HepG2 (cell line): ENCODE measurements at regions not wholly inside any gene's neighbourhood (a gene's known extent, or its start where the extent isn't known, plus 50 kb on each side); places are given as distances from the start of the nearest gene placed in this dataset.

Source experiments
- ATAC-seq: fragments of 200-7000 bp; cut with Tn5 transposase; 3 replicates; pipeline ENCODE4 v1.9.1; 2020; ENCODE audit warnings: mild to moderate bottlenecking, moderate library complexity
- BruUV-seq: library from RNA; stranded (reverse); fragments of 400-500 nt; replicated peaks from 2 replicates; lab custom pipeline; 2021; lab: Mats Ljungman, UMichigan
- CTCF ChIA-PET: fragments of 300-600 bp; formaldehyde crosslinking; extraction: SDS; loops from one replicate; lab custom pipeline; 2021; ENCODE audit warnings: low total read pairs, inconsistent platforms, low intra/inter-chr PET ratio; lab: Yijun Ruan, JAX
- POLR2A ChIA-PET: fragments of 350-600 bp; sonication (Branson Sonifier 250); formaldehyde crosslinking; loops from one replicate; lab custom pipeline; 2020; ENCODE audit warnings: antibody characterized with exemption, inconsistent platforms; lab: Yijun Ruan, JAX
- DNase-seq: peaks from one replicate; pipeline ENCODE4 v3.0.0-alpha.2; 2015; ENCODE audit warnings: low spot score
- FAIRE-seq: peaks from 3 replicates; lab custom pipeline; 2011; peaks lifted over from hg19 to GRCh38; lab: Jason Lieb, UNC
- H2AFZ ChIP-seq: one replicate; pipeline ENCODE4 v1.6.1; 2011; ENCODE audit warnings: low read length, inconsistent platforms
- H3K27ac ChIP-seq: fragments of 300-600 bp; 3 replicates; pipeline ENCODE4 v1.8.0; 2011; ENCODE audit warnings: mixed run types, mild to moderate bottlenecking, mixed read lengths, low read length, inconsistent platforms; ENCODE audit not compliant: insufficient read depth; ENCODE audit errors: extremely low read length
- H3K27me3 ChIP-seq, 2 experiments: fragments of 200-600 bp in 1 of 2; 2 replicates in 1 of 2; 3 replicates in 1 of 2; pipeline versions ENCODE4 v1.6.0 to v1.8.0; 2011; ENCODE audit warnings: low read length in 2 of 2, mild to moderate bottlenecking in 2 of 2, moderate library complexity in 2 of 2, inconsistent platforms in 1 of 2; ENCODE audit not compliant: insufficient read depth in 2 of 2, control insufficient read depth in 1 of 2
- H3K36me3 ChIP-seq, 2 experiments: fragments of 200-600 bp in 1 of 2; replicated peaks in 1 of 2; 2 replicates in 1 of 2; 3 replicates in 1 of 2; pipeline versions ENCODE4 v1.5.1 to v1.8.0; 2011; ENCODE audit warnings: low read length in 2 of 2, inconsistent platforms in 1 of 2; ENCODE audit not compliant: insufficient read depth in 2 of 2, control insufficient read depth in 1 of 2
- H3K4me1 ChIP-seq: 2 replicates; pipeline ENCODE4 v1.5.1; 2012; ENCODE audit warnings: low read length, inconsistent platforms; ENCODE audit not compliant: insufficient read depth
- H3K4me2 ChIP-seq: 2 replicates; pipeline ENCODE4 v1.6.0; 2011; ENCODE audit warnings: low read depth, low read length, inconsistent platforms
- H3K4me3 ChIP-seq, 3 experiments: fragments of 200-600 bp in 1 of 3; sonication (generic), shearing (Covaris generic) in 1 of 3; replicated peaks in 1 of 3; 2 replicates each; pipeline ENCODE4 v1.5.1; 2011 to 2016; ENCODE audit warnings: low read length in 3 of 3, inconsistent platforms in 2 of 3, low read depth in 2 of 3, mild to moderate bottlenecking in 2 of 3, control low read depth in 1 of 3, mixed read lengths in 1 of 3; ENCODE audit not compliant: insufficient read depth in 1 of 3
- H3K79me2 ChIP-seq: one replicate; pipeline ENCODE4 v1.6.1; 2011; ENCODE audit warnings: low read length, inconsistent platforms; ENCODE audit not compliant: insufficient read depth
- H3K9ac ChIP-seq: 2 replicates; pipeline ENCODE4 v1.6.0; 2011; ENCODE audit warnings: mild to moderate bottlenecking, low read depth, low read length, inconsistent platforms; ENCODE audit not compliant: insufficient read depth
- H3K9me3 ChIP-seq: 2 replicates; pipeline ENCODE4 v1.5.1; 2012; ENCODE audit warnings: mild to moderate bottlenecking, low read length
- H4K20me1 ChIP-seq: 2 replicates; pipeline ENCODE4 v1.6.0; 2011; ENCODE audit warnings: inconsistent platforms, mild to moderate bottlenecking, low read length, moderate library complexity; ENCODE audit not compliant: insufficient read depth
- ARNTL ChIP-seq: sonication (generic); formaldehyde crosslinking; IDR thresholded peaks from 2 replicates; pipeline ENCODE4 v1.4.0; 2020; ENCODE audit warnings: mild to moderate bottlenecking, missing genetic modification reagents
- ELF1 ChIP-seq: sonication (generic); formaldehyde crosslinking; IDR thresholded peaks from 2 replicates; pipeline ENCODE4 v1.4.0; 2020; ENCODE audit warnings: missing genetic modification reagents
- HMG20B ChIP-seq: conservative IDR thresholded peaks from 2 replicates; pipeline ENCODE4 v1.6.1; 2016; ENCODE audit warnings: missing genetic modification reagents, missing compliant biosample characterization
- KDM4B ChIP-seq: sonication (generic); formaldehyde crosslinking; IDR thresholded peaks from 2 replicates; pipeline ENCODE4 v1.4.0; 2020; ENCODE audit warnings: missing genetic modification reagents
- KDM6A ChIP-seq: IDR thresholded peaks from 2 replicates; pipeline ENCODE4 v1.6.1; 2016; ENCODE audit warnings: low read depth
- MIER2 ChIP-seq: IDR thresholded peaks from 2 replicates; pipeline ENCODE4 v1.6.1; 2016; ENCODE audit warnings: missing biosample characterization, missing genetic modification reagents
- NAIF1 ChIP-seq: sonication (generic); formaldehyde crosslinking; IDR thresholded peaks from 2 replicates; pipeline ENCODE4 v1.5.0; 2020; ENCODE audit warnings: mild to moderate bottlenecking, missing genetic modification reagents, borderline replicate concordance
- NFYB ChIP-seq: sonication (generic); formaldehyde crosslinking; IDR thresholded peaks from 2 replicates; pipeline ENCODE4 v1.4.0; 2020; ENCODE audit warnings: missing genetic modification reagents
- PAX8 ChIP-seq: sonication (generic); formaldehyde crosslinking; IDR thresholded peaks from 2 replicates; pipeline ENCODE4 v1.8.0; 2022; ENCODE audit warnings: mild to moderate bottlenecking, missing genetic modification reagents, borderline replicate concordance
- ZNF382 ChIP-seq: sonication (generic); formaldehyde crosslinking; IDR thresholded peaks from 2 replicates; pipeline ENCODE4 v1.5.0; 2020; ENCODE audit warnings: missing genetic modification reagents, mild to moderate bottlenecking, borderline replicate concordance
- ZNF746 ChIP-seq: sonication (generic); formaldehyde crosslinking; IDR thresholded peaks from 2 replicates; pipeline ENCODE4 v1.8.0; 2022; ENCODE audit warnings: mild to moderate bottlenecking, missing genetic modification reagents
- ZNF75D ChIP-seq: sonication (generic); formaldehyde crosslinking; IDR thresholded peaks from 2 replicates; pipeline ENCODE4 v1.8.1; 2023; ENCODE audit warnings: missing genetic modification reagents, mild to moderate bottlenecking, borderline replicate concordance
- WGBS: methylation state at CpG from one replicate; pipeline ENCODE4 v1.1.6; 2017; ENCODE audit warnings: low lambda C conversion rate; 5-methylcytosine and 5-hydroxymethylcytosine counted together
- in situ Hi-C: cut with HindIII; loops from 2 replicates; pipeline ENCODE4 v1.10.0; 2017; ENCODE audit warnings: low pct_unique_long_range_greater_than_20kb; ENCODE audit not compliant: extremely low pct_ligation_motif_present
- intact Hi-C: fragments of 100-400 bp; cut with micrococcal nuclease; formaldehyde crosslinking; loops from one replicate; pipeline ENCODE4 v1.10.0; 2022; ENCODE audit not compliant: unreplicated experiment
- TF ChIP-seq, protein P1 (sequence below): sonication (generic); formaldehyde crosslinking; conservative IDR thresholded peaks from 2 replicates; pipeline ENCODE4 v1.4.0; 2020; ENCODE audit warnings: missing genetic modification reagents
- TF ChIP-seq, protein P2 (sequence below): sonication (generic); formaldehyde crosslinking; IDR thresholded peaks from 2 replicates; pipeline ENCODE4 v1.4.0; 2020; ENCODE audit warnings: missing genetic modification reagents

DNA sequence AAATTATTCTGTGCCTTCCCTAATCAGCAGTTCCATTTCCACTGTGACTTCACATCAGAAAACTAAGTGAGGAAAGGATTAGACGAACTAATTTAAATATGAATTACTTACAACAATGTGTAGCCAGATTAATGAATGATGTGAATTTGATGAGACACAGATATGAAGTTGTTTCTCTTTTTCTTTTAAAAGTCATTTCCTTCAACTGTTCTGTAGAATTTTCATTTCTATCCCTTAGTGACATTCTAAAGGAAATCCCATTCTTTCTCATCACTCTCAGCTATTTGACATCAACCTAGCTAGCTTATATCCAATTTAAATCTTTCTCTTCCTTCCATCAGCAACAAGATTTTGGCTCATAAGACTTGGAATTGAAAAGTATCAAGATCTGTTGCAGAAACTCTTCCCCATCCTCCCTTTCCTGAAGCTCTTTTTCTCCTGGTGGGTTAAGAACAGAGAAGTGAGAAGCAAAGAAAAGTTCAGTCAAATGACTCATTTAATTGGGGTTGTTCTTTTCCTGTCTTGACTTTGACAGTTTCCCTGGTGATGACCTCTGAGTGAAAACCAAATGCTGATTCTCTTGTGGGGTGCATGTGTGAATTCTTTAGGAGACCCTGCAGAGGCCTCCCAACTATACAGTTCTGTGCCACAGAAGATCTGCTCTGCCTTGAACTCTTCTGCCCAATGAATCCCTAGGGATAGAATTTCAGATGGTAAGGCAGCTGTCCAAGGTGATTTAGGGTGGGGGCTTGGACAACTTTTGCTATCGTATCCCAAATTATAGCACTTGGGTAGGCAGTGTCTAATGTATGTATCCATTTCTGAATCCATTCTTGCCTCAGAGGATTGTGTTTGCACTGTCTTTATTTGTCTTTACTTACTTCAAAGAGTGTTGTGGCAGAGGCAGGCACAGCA lies 232.5 kb upstream of the GPRIN3 start (continued):
- TF ChIP-seq NFYB (CRISPR knock-in tag), result no peak
- TF ChIP-seq KDM6A, result no peak
- no peak for TF ChIP-seq PAX8 (CRISPR knock-in tag)

DNA sequence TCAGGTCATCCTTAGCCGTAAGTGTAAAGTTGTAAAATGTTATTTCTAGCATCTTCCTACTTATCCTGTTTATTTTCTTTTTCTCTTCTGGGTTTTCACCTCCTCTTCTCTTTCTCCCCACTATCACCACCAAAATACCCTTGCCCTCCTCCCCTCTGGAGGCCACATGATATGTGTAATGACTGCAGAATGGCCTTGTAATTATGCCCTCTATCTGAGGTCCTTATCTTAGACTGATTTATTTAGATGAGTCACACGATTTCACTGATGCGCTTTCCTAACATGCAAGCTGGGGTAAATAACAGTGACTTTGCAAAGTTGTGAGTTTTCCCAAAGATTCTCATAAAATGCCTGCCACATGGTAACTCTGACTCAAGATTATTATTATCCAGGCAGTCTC lies 231.8 kb upstream of the GPRIN3 start:
- in situ Hi-C loops, result no loop called here
- no peak for ATAC-seq
- H3K27ac ChIP-seq, result no peak overlapping the region

More for the DNA sequence above, 231.8 kb upstream of the GPRIN3 start:
- TF ChIP-seq ARNTL (CRISPR knock-in tag) (no peak), ELF1 (CRISPR knock-in tag) (no peak), NAIF1 (CRISPR knock-in tag) (no peak), MIER2 (CRISPR knock-in tag) (no peak), KDM4B (no peak), HMG20B (CRISPR knock-in tag) (no peak), ZNF746 (CRISPR knock-in tag) (no peak), ZNF382 (no peak), ZNF75D (no peak)
- TF ChIP-seq, protein P1, sequence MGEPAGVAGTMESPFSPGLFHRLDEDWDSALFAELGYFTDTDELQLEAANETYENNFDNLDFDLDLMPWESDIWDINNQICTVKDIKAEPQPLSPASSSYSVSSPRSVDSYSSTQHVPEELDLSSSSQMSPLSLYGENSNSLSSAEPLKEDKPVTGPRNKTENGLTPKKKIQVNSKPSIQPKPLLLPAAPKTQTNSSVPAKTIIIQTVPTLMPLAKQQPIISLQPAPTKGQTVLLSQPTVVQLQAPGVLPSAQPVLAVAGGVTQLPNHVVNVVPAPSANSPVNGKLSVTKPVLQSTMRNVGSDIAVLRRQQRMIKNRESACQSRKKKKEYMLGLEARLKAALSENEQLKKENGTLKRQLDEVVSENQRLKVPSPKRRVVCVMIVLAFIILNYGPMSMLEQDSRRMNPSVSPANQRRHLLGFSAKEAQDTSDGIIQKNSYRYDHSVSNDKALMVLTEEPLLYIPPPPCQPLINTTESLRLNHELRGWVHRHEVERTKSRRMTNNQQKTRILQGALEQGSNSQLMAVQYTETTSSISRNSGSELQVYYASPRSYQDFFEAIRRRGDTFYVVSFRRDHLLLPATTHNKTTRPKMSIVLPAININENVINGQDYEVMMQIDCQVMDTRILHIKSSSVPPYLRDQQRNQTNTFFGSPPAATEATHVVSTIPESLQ, result no peak
- TF ChIP-seq, protein P2, sequence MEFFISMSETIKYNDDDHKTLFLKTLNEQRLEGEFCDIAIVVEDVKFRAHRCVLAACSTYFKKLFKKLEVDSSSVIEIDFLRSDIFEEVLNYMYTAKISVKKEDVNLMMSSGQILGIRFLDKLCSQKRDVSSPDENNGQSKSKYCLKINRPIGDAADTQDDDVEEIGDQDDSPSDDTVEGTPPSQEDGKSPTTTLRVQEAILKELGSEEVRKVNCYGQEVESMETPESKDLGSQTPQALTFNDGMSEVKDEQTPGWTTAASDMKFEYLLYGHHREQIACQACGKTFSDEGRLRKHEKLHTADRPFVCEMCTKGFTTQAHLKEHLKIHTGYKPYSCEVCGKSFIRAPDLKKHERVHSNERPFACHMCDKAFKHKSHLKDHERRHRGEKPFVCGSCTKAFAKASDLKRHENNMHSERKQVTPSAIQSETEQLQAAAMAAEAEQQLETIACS (CRISPR knock-in tag), result no peak
- ChIA-PET CTCF (no interaction called here), POLR2A (no interaction called here)
- 26% methylated on average over 3 of the region's 3 CpGs for WGBS
- Histone ChIP-seq H3K4me2 (no peak overlapping the region), H3K4me3 (no peak overlapping the region), H3K9ac (no peak overlapping the region), H3K27me3 (no peaks in the 10 kb centered on the region), H3K9me3 (no peaks in the 10 kb centered on the region; the same call in 1 of the 2 replicates), H3K36me3 (no peaks in the 10 kb centered on the region), H4K20me1 (no peaks in the 10 kb centered on the region), H3K79me2 (no peaks in the 10 kb centered on the region), H2AFZ (no peak overlapping the region), H3K4me1 (no peaks in the 10 kb centered on the region)
- FAIRE-seq (no peak), DNase-seq (no peak)
- intact Hi-C loops, result no loop called here
- BruUV-seq, result no TSS peak
